GM23338 (cell line): ENCODE measurements at regions not wholly inside any gene's neighbourhood (a gene's known extent, or its start where the extent isn't known, plus 50 kb on each side); places are given as distances from the start of the nearest gene placed in this dataset.

Source experiments
- ATAC-seq: fragments of 200-7000 bp; cut with Tn5 transposase; 3 replicates; pipeline ENCODE4 v1.9.1; 2020
- DNase-seq: peaks from one replicate; pipeline ENCODE4 v3.0.0-alpha.2; 2015; ENCODE audit warnings: low spot score
- H2AFZ ChIP-seq: fragments of 200-600 bp; sonication (generic); 2 replicates; pipeline ENCODE4 v1.8.0; 2016; ENCODE audit warnings: antibody characterized with exemption, mild to moderate bottlenecking, moderate library complexity
- H3F3A ChIP-seq: fragments of 200-600 bp; sonication (generic); replicated peaks from 2 replicates; pipeline ENCODE4 v1.8.0; 2017; ENCODE audit warnings: antibody characterized with exemption, mixed run types, low read depth
- H3K27ac ChIP-seq: fragments of 200-600 bp; sonication (generic); 2 replicates; pipeline ENCODE4 v1.6.1; 2016; ENCODE audit warnings: low read depth
- H3K27me3 ChIP-seq: fragments of 200-600 bp; sonication (generic); 2 replicates; pipeline ENCODE4 v1.8.0; 2016; ENCODE audit warnings: mild to moderate bottlenecking, mixed run types, moderate library complexity; ENCODE audit not compliant: insufficient read depth
- H3K36me3 ChIP-seq: fragments of 200-600 bp; sonication (generic); 2 replicates; pipeline ENCODE4 v1.8.0; 2016; ENCODE audit warnings: mild to moderate bottlenecking; ENCODE audit not compliant: insufficient read depth
- H3K4me1 ChIP-seq: fragments of 200-600 bp; sonication (generic); 2 replicates; pipeline ENCODE4 v1.8.0; 2016; ENCODE audit warnings: mild to moderate bottlenecking, moderate library complexity; ENCODE audit not compliant: insufficient read depth
- H3K4me2 ChIP-seq: fragments of 200-600 bp; sonication (generic); 2 replicates; pipeline ENCODE4 v1.7.1; 2017; ENCODE audit warnings: mixed run types
- H3K4me3 ChIP-seq: fragments of 200-600 bp; sonication (generic); 2 replicates; pipeline ENCODE4 v1.6.1; 2016; ENCODE audit warnings: mixed run types
- H3K79me2 ChIP-seq: fragments of 200-600 bp; sonication (generic); replicated peaks from 2 replicates; pipeline ENCODE4 v1.8.0; 2017; ENCODE audit warnings: mild to moderate bottlenecking; ENCODE audit not compliant: insufficient read depth
- H3K9me2 ChIP-seq: fragments of 200-600 bp; sonication (generic); 2 replicates; pipeline ENCODE4 v1.8.0; 2017; ENCODE audit not compliant: insufficient read depth
- H4K20me1 ChIP-seq: fragments of 200-600 bp; sonication (generic); replicated peaks from 2 replicates; pipeline ENCODE4 v1.8.0; 2017; ENCODE audit warnings: mild to moderate bottlenecking; ENCODE audit not compliant: insufficient read depth
- H3K27ac Mint-ChIP-seq: 2 replicates; pipeline ENCODE4 v1.8.0; 2020; ENCODE audit warnings: inconsistent platforms, mild to moderate bottlenecking, moderate library complexity, mixed read lengths
- H3K27me3 Mint-ChIP-seq: 3 replicates; pipeline ENCODE4 v1.8.0; 2022; ENCODE audit warnings: low read depth, mild to moderate bottlenecking, moderate library complexity, mixed read lengths, inconsistent platforms; ENCODE audit not compliant: insufficient read depth, poor library complexity
- H3K36me3 Mint-ChIP-seq: 3 replicates; pipeline ENCODE4 v1.8.0; 2021; ENCODE audit warnings: low read depth, mild to moderate bottlenecking, inconsistent platforms, moderate library complexity, mixed read lengths
- H3K4me1 Mint-ChIP-seq: 3 replicates; pipeline ENCODE4 v1.8.0; 2020; ENCODE audit warnings: mild to moderate bottlenecking, inconsistent platforms, mixed read lengths
- H3K4me3 Mint-ChIP-seq: 3 replicates; pipeline ENCODE4 v1.8.0; 2021; ENCODE audit warnings: moderate library complexity, mild to moderate bottlenecking, inconsistent platforms, mixed read lengths
- H3K9me3 Mint-ChIP-seq: 3 replicates; pipeline ENCODE4 v1.8.0; 2020; ENCODE audit warnings: moderate library complexity, mild to moderate bottlenecking, inconsistent platforms, mixed read lengths
- CTCF ChIP-seq, 2 experiments: fragments of 200-600 bp in 1 of 2; sonication (generic) in 1 of 2; conservative IDR thresholded peaks; 2 replicates each; pipeline versions ENCODE4 v1.5.1 to v1.6.1; 2016 to 2017; ENCODE audit warnings: antibody characterized with exemption in 2 of 2, low read depth in 2 of 2, mild to moderate bottlenecking in 2 of 2, moderate library complexity in 1 of 2
- EZH2 ChIP-seq: fragments of 200-600 bp; sonication (generic); IDR thresholded peaks from one replicate; pipeline ENCODE4 v1.8.0; 2017; ENCODE audit warnings: antibody characterized with exemption, mild to moderate bottlenecking, low read depth; ENCODE audit not compliant: unreplicated experiment
- EZH2phosphoT487 ChIP-seq: fragments of 200-600 bp; sonication (generic); IDR thresholded peaks from one replicate; pipeline ENCODE4 v1.8.1; 2018; ENCODE audit warnings: antibody characterized with exemption; ENCODE audit not compliant: unreplicated experiment
- NANOG ChIP-seq: IDR thresholded peaks from 2 replicates; pipeline ENCODE4 v1.6.1; 2016; ENCODE audit warnings: antibody characterized with exemption, borderline replicate concordance
- POLR2AphosphoS5 ChIP-seq: IDR thresholded peaks from 2 replicates; pipeline ENCODE4 v1.6.1; 2016; ENCODE audit warnings: antibody characterized with exemption, low read depth
- STAT1 ChIP-seq: IDR thresholded peaks from one replicate; pipeline ENCODE4 v1.6.1; 2016; ENCODE audit warnings: antibody characterized with exemption; ENCODE audit not compliant: unreplicated experiment
- ZNF114 ChIP-seq: fragments of 250-450 bp; sonication (Bioruptor Pico); IDR thresholded peaks from 2 replicates; pipeline ENCODE4 v1.5.0; 2020; ENCODE audit warnings: mild to moderate bottlenecking, moderate library complexity
- ZNF462 ChIP-seq: fragments of 250-450 bp; sonication (Bioruptor Pico); IDR thresholded peaks from 2 replicates; pipeline ENCODE4 v1.5.0; 2020; ENCODE audit warnings: mild to moderate bottlenecking, moderate library complexity
- TF ChIP-seq, protein P1 (sequence below): IDR thresholded peaks from one replicate; pipeline ENCODE4 v1.6.1; 2018; ENCODE audit warnings: antibody characterized with exemption; ENCODE audit not compliant: unreplicated experiment
- TF ChIP-seq, protein P2 (sequence below): IDR thresholded peaks from 2 replicates; pipeline ENCODE4 v1.6.1; 2016; ENCODE audit warnings: antibody characterized with exemption

GRCh38 chr9:78691542-78691941 is 394.6 kb downstream of the PSAT1 start:
- H4K20me1 ChIP-seq, result no peaks in the 10 kb centered on the region

DNA sequence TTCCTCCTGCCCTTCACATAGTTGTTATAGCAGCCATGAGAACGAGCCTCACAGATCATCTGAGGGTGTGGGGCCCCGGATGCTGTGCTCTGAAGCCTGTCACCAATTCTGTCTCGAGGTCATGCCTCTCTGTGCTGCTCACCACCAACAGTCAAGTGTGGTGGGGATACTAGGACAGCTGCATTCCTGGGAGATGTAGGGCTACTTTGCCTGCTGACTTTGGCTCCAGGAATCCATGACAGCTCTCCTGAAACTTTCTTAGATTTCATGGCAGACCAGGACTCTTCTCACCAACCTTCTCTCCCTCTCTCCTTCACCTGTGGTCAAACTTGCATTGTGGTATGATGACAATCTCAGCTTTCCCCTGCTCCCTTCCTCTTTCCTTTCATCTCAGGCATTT is 395.9 kb downstream of the PSAT1 start:
- Histone ChIP-seq H2AFZ (no peak overlapping the region), H3K27ac (no peak overlapping the region), H3F3A (no peaks in the 10 kb centered on the region), H3K4me1 (no peaks in the 10 kb centered on the region), H4K20me1 (no peaks in the 10 kb centered on the region), H3K79me2 (no peaks in the 10 kb centered on the region), H3K4me3 (no peak overlapping the region), H3K4me2 (no peak overlapping the region), H3K9me2 (no peaks in the 10 kb centered on the region), H3K27me3 (no peaks in the 10 kb centered on the region), H3K36me3 (no peaks in the 10 kb centered on the region)
- H3K36me3 Mint-ChIP-seq, result no peaks in the 10 kb centered on the region
- peaks cover 9% of the 10 kb centered on the region; the same call in 2 of the 3 replicates for H3K4me1 Mint-ChIP-seq
- H3K9me3 Mint-ChIP-seq, result no peaks in the 10 kb centered on the region
- no peak overlapping the region for H3K4me3 Mint-ChIP-seq
- ATAC-seq (no peak), DNase-seq (no peak)
- H3K27me3 Mint-ChIP-seq, result no peaks in the 10 kb centered on the region
- no peak overlapping the region for H3K27ac Mint-ChIP-seq
- TF ChIP-seq POLR2AphosphoS5 (no peak), STAT1 (no peak), CTCF (conservative IDR thresholded peaks at IDR 0.05; ENCODE audit: low read depth in 2 of 2) (no peak), EZH2phosphoT487 (no peak), NANOG (no peak), EZH2 (no peak), ZNF114 (CRISPR knock-in tag) (no peak), ZNF462 (CRISPR knock-in tag) (no peak)
- TF ChIP-seq, protein P1, sequence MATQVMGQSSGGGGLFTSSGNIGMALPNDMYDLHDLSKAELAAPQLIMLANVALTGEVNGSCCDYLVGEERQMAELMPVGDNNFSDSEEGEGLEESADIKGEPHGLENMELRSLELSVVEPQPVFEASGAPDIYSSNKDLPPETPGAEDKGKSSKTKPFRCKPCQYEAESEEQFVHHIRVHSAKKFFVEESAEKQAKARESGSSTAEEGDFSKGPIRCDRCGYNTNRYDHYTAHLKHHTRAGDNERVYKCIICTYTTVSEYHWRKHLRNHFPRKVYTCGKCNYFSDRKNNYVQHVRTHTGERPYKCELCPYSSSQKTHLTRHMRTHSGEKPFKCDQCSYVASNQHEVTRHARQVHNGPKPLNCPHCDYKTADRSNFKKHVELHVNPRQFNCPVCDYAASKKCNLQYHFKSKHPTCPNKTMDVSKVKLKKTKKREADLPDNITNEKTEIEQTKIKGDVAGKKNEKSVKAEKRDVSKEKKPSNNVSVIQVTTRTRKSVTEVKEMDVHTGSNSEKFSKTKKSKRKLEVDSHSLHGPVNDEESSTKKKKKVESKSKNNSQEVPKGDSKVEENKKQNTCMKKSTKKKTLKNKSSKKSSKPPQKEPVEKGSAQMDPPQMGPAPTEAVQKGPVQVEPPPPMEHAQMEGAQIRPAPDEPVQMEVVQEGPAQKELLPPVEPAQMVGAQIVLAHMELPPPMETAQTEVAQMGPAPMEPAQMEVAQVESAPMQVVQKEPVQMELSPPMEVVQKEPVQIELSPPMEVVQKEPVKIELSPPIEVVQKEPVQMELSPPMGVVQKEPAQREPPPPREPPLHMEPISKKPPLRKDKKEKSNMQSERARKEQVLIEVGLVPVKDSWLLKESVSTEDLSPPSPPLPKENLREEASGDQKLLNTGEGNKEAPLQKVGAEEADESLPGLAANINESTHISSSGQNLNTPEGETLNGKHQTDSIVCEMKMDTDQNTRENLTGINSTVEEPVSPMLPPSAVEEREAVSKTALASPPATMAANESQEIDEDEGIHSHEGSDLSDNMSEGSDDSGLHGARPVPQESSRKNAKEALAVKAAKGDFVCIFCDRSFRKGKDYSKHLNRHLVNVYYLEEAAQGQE, result no peak
- TF ChIP-seq, protein P2, sequence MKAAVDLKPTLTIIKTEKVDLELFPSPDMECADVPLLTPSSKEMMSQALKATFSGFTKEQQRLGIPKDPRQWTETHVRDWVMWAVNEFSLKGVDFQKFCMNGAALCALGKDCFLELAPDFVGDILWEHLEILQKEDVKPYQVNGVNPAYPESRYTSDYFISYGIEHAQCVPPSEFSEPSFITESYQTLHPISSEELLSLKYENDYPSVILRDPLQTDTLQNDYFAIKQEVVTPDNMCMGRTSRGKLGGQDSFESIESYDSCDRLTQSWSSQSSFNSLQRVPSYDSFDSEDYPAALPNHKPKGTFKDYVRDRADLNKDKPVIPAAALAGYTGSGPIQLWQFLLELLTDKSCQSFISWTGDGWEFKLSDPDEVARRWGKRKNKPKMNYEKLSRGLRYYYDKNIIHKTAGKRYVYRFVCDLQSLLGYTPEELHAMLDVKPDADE, result no peak

More at GRCh38 chr9:78691542-78691941, 394.6 kb downstream of the PSAT1 start:
- no peaks in the 10 kb centered on the region for H3K9me3 Mint-ChIP-seq
- no peak for TF ChIP-seq NANOG
- Histone ChIP-seq H2AFZ (no peak overlapping the region), H3K4me3 (no peak overlapping the region), H3K4me1 (no peaks in the 10 kb centered on the region), H3K27ac (no peak overlapping the region), H3K27me3 (no peaks in the 10 kb centered on the region), H3K9me2 (no peaks in the 10 kb centered on the region), H3K4me2 (no peak overlapping the region), H3F3A (no peaks in the 10 kb centered on the region), H3K36me3 (no peaks in the 10 kb centered on the region), H3K79me2 (no peaks in the 10 kb centered on the region)
- H3K27ac Mint-ChIP-seq, result no peak overlapping the region
- H3K4me1 Mint-ChIP-seq, result peaks cover 9% of the 10 kb centered on the region; the same call in 2 of the 3 replicates
- H3K36me3 Mint-ChIP-seq, result no peaks in the 10 kb centered on the region
- ATAC-seq (no peak), DNase-seq (no peak)
- H3K4me3 Mint-ChIP-seq, result no peak overlapping the region
- no peaks in the 10 kb centered on the region for H3K27me3 Mint-ChIP-seq
